MM.1S (cell line): ENCODE measurements at regions not wholly inside any gene's neighbourhood (a gene's known extent, or its start where the extent isn't known, plus 50 kb on each side); places are given as distances from the start of the nearest gene placed in this dataset.

ENCODE experiments used
- EZH2 ChIP-seq: fragments of 300-600 bp; sonication (generic); optimal IDR thresholded peaks from 2 replicates; pipeline ENCODE3; 2017; ENCODE audit warnings: low read depth, mild to moderate bottlenecking, antibody characterized with exemption, low read length, mixed read lengths
- TF ChIP-seq, protein P1 (sequence below): fragments of 300-600 bp; sonication (generic); IDR thresholded peaks from 2 replicates; pipeline ENCODE4 v1.5.1; 2016; ENCODE audit warnings: antibody characterized with exemption, low read length, mixed read lengths

DNA sequence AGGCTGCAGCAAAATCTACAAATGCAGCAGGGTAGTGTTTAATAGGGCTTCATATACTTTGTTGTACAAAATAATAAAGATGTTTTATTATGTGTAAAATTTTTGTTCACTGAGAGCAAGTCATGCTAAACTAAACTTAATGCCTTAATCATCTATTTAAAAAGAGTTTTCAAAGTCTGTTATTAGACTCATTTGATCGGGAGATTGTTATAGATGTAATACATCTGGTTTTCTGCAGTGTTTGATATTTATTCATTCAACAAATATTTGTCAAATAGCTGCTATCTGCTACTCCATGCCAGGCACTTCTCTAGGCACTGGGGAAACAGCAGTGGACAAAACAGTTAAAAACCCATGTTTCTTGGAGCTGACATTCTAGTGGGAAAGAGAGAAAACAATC, 233.6 kb downstream of the FMR1NB start:
- TF ChIP-seq EZH2 = no peak
- TF ChIP-seq, protein P1, sequence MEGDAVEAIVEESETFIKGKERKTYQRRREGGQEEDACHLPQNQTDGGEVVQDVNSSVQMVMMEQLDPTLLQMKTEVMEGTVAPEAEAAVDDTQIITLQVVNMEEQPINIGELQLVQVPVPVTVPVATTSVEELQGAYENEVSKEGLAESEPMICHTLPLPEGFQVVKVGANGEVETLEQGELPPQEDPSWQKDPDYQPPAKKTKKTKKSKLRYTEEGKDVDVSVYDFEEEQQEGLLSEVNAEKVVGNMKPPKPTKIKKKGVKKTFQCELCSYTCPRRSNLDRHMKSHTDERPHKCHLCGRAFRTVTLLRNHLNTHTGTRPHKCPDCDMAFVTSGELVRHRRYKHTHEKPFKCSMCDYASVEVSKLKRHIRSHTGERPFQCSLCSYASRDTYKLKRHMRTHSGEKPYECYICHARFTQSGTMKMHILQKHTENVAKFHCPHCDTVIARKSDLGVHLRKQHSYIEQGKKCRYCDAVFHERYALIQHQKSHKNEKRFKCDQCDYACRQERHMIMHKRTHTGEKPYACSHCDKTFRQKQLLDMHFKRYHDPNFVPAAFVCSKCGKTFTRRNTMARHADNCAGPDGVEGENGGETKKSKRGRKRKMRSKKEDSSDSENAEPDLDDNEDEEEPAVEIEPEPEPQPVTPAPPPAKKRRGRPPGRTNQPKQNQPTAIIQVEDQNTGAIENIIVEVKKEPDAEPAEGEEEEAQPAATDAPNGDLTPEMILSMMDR = no peak
